Type B pancreatic cell (in vitro differentiated cells): ENCODE measurements at regions not wholly inside any gene's neighbourhood (a gene's known extent, or its start where the extent isn't known, plus 50 kb on each side); places are given as distances from the start of the nearest gene placed in this dataset.

Experiments
- DNase-seq: peaks from one replicate; pipeline ENCODE4 v3.0.0; 2021; ENCODE audit warnings: mixed read lengths; ENCODE audit not compliant: unreplicated experiment; ENCODE audit errors: extremely low spot score
- H3K27ac Mint-ChIP-seq: 2 replicates; pipeline ENCODE4 v1.8.0; 2021; ENCODE audit warnings: mild to moderate bottlenecking, mixed read lengths
- H3K27me3 Mint-ChIP-seq: 2 replicates; pipeline ENCODE4 v1.8.0; 2021; ENCODE audit warnings: mixed read lengths
- H3K36me3 Mint-ChIP-seq: 2 replicates; pipeline ENCODE4 v1.8.0; 2021; ENCODE audit warnings: mixed read lengths
- H3K4me1 Mint-ChIP-seq: one replicate; pipeline ENCODE4 v1.8.0; 2021; ENCODE audit warnings: mixed read lengths; ENCODE audit not compliant: unreplicated experiment
- H3K4me3 Mint-ChIP-seq: 2 replicates; pipeline ENCODE4 v1.8.0; 2021; ENCODE audit warnings: mild to moderate bottlenecking, mixed read lengths
- H3K9me3 Mint-ChIP-seq: 2 replicates; pipeline ENCODE4 v1.8.0; 2021; ENCODE audit warnings: mixed read lengths
- CTCF ChIP-seq: fragments of 200-600 bp; sonication (generic); conservative IDR thresholded peaks from 2 replicates; pipeline ENCODE4 v1.5.0; 2021; ENCODE audit warnings: antibody characterized with exemption, mild to moderate bottlenecking

- Mint-ChIP-seq H3K36me3 (no peaks in the 10 kb centered on the region), H3K27ac (no peak overlapping the region), H3K4me3 (no peak overlapping the region), H3K4me1 (no peaks in the 10 kb centered on the region), H3K9me3 (no peaks in the 10 kb centered on the region), H3K27me3 (peaks cover 41% of the 10 kb centered on the region)
- DNase-seq: no peak
- no peak for TF ChIP-seq CTCF
Observed at GRCh38 chr19:31659897-31660210, 310.6 kb upstream of the TSHZ3 start.

- no peak overlapping the region for H3K27ac Mint-ChIP-seq
- H3K9me3 Mint-ChIP-seq: no peaks in the 10 kb centered on the region
- TF ChIP-seq CTCF: no peak
- no peak for DNase-seq
- peaks cover 21% of the 10 kb centered on the region for H3K27me3 Mint-ChIP-seq
- no peak overlapping the region for H3K4me3 Mint-ChIP-seq
- H3K4me1 Mint-ChIP-seq: no peaks in the 10 kb centered on the region
- H3K36me3 Mint-ChIP-seq: no peaks in the 10 kb centered on the region
Observed at GRCh38 chr19:31664096-31664495, 314.9 kb upstream of the TSHZ3 start.

- Mint-ChIP-seq H3K27me3 (peaks cover 18% of the 10 kb centered on the region), H3K36me3 (no peaks in the 10 kb centered on the region), H3K9me3 (no peaks in the 10 kb centered on the region), H3K27ac (no peak overlapping the region), H3K4me1 (no peaks in the 10 kb centered on the region), H3K4me3 (no peak overlapping the region)
- TF ChIP-seq CTCF: no peak
- no peak for DNase-seq
Observed at GRCh38 chr19:31664997-31665396, 315.8 kb upstream of the TSHZ3 start.

- no peak overlapping the region for H3K27ac Mint-ChIP-seq
- no peaks in the 10 kb centered on the region for H3K36me3 Mint-ChIP-seq
- no peaks in the 10 kb centered on the region for H3K9me3 Mint-ChIP-seq
- no peaks in the 10 kb centered on the region for H3K4me1 Mint-ChIP-seq
- H3K27me3 Mint-ChIP-seq: peaks cover 10% of the 10 kb centered on the region
- TF ChIP-seq CTCF: no peak
- H3K4me3 Mint-ChIP-seq: no peak overlapping the region
- DNase-seq: no peak
Observed at GRCh38 chr19:31666126-31666525, 316.9 kb upstream of the TSHZ3 start.

DNA sequence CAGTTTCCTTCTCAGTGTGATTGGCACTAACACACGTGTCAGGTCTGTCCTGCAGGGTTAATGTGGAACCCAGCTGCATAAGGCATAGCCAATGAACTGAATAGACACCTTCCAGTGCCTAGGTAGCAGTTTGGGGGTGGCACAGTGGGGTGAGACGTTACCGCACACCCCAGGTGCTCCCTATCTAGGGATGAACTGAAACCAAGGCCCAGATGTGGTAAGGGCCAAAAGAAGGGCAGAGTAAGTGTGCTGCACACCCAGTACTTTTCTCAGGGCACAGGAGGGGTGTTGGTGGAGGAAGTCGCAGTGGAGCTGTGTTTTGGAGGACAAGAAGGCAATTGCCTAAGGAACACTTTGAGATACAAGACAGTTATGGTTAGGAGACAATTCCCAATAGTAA is 317.9 kb upstream of the TSHZ3 start:
- Mint-ChIP-seq H3K36me3 (no peaks in the 10 kb centered on the region), H3K27me3 (peaks cover 8% of the 10 kb centered on the region), H3K9me3 (no peaks in the 10 kb centered on the region)

More for the DNA sequence above, 317.9 kb upstream of the TSHZ3 start:
- TF ChIP-seq CTCF: no peak
- Mint-ChIP-seq H3K4me1 (no peaks in the 10 kb centered on the region), H3K27ac (no peak overlapping the region), H3K4me3 (no peak overlapping the region)
- DNase-seq: no peak
